ENCODE measurements at regions not wholly inside any gene's neighbourhood (a gene's known extent, or its start where the extent isn't known, plus 50 kb on each side); places are given as distances from the start of the nearest gene placed in this dataset.

GRCh38 chr5:5965132-5965531 is 413.2 kb downstream of the MED10 start:
- TF ChIP-seq CTCF (conservative IDR thresholded peaks at IDR 0.05 in 1 of 2, IDR thresholded peaks at IDR 0.05 in 1 of 2; ENCODE audit: low read depth in 1 of 2, low read length in 2 of 2) (no peak), EZH2 (IDR thresholded peaks at IDR 0.05; ENCODE audit: low read length, missing control alignments) (no peak)

All from fibroblast of lung (primary cell).